Liver (tissue), 8 donors: ENCODE measurements at regions not wholly inside any gene's neighbourhood (a gene's known extent, or its start where the extent isn't known, plus 50 kb on each side); places are given as distances from the start of the nearest gene placed in this dataset.

ENCODE experiments used
- DNase-seq: peaks from one replicate; pipeline ENCODE4 v3.0.0-alpha.2; 2017; ENCODE audit warnings: low spot score
- H3K27ac ChIP-seq, 2 donors: one replicate each; pipeline ENCODE4 v1.7.0; 2013; ENCODE audit warnings: inconsistent platforms in 2 of 2, low read length in 2 of 2, control low read depth in 1 of 2, low read depth in 1 of 2, mild to moderate bottlenecking in 1 of 2
- H3K27me3 ChIP-seq, 4 donors: one replicate each; pipeline versions ENCODE4 v1.6.1 to v1.7.0; 2013; ENCODE audit warnings: low read length in 3 of 4, inconsistent platforms in 1 of 4, mild to moderate bottlenecking in 1 of 4, moderate library complexity in 1 of 4; ENCODE audit not compliant: control insufficient read depth in 4 of 4, insufficient read depth in 4 of 4
- H3K36me3 ChIP-seq, 4 donors: one replicate each; pipeline versions ENCODE4 v1.6.1 to v1.7.0; 2013; ENCODE audit warnings: low read length in 3 of 4, mild to moderate bottlenecking in 3 of 4, low read depth in 1 of 4, moderate library complexity in 1 of 4; ENCODE audit not compliant: control insufficient read depth in 4 of 4, insufficient read depth in 3 of 4
- H3K4me1 ChIP-seq, 4 donors: one replicate each; pipeline versions ENCODE4 v1.6.1 to v1.7.0; 2013; ENCODE audit warnings: low read length in 3 of 4, mild to moderate bottlenecking in 3 of 4, moderate library complexity in 1 of 4; ENCODE audit not compliant: control insufficient read depth in 4 of 4, insufficient read depth in 4 of 4
- H3K4me3 ChIP-seq, 3 donors: one replicate each; pipeline versions ENCODE4 v1.6.1 to v1.7.0; 2013; ENCODE audit warnings: low read length in 3 of 3, control low read depth in 1 of 3, low read depth in 1 of 3, mild to moderate bottlenecking in 1 of 3
- H3K9ac ChIP-seq, 2 donors: one replicate each; pipeline ENCODE4 v1.7.0; 2013; ENCODE audit warnings: low read length in 2 of 2, mild to moderate bottlenecking in 2 of 2, moderate library complexity in 2 of 2, control low read depth in 1 of 2, low read depth in 1 of 2
- H3K9me3 ChIP-seq, 4 donors: one replicate each; pipeline versions ENCODE4 v1.6.1 to v1.7.0; 2013; ENCODE audit warnings: low read length in 3 of 4; ENCODE audit not compliant: control insufficient read depth in 4 of 4
- ATF3 ChIP-seq: IDR thresholded peaks from 2 replicates; pipeline ENCODE4 v1.6.1; 2016; ENCODE audit warnings: antibody characterized with exemption
- EGR1 ChIP-seq, 2 donors: IDR thresholded peaks; 2 replicates each; pipeline ENCODE4 v1.6.1; 2016 to 2018; ENCODE audit warnings: antibody characterized with exemption in 2 of 2, low read depth in 2 of 2
- FOXA1 ChIP-seq: IDR thresholded peaks from 2 replicates; pipeline ENCODE4 v1.6.1; 2016; ENCODE audit warnings: antibody characterized with exemption
- FOXA2 ChIP-seq: IDR thresholded peaks from 2 replicates; pipeline ENCODE4 v1.6.1; 2016; ENCODE audit warnings: antibody characterized with exemption
- GABPA ChIP-seq, 2 donors: IDR thresholded peaks in 1 of 2; conservative IDR thresholded peaks in 1 of 2; 2 replicates each; pipeline ENCODE4 v1.6.1; 2016; ENCODE audit warnings: antibody characterized with exemption in 2 of 2, mild to moderate bottlenecking in 1 of 2, moderate library complexity in 1 of 2
- HNF4A ChIP-seq, 2 donors: conservative IDR thresholded peaks; 2 replicates each; pipeline ENCODE4 v1.6.1; 2016; ENCODE audit warnings: antibody characterized with exemption in 2 of 2, mild to moderate bottlenecking in 2 of 2
- HNF4G ChIP-seq: IDR thresholded peaks from 2 replicates; pipeline ENCODE4 v1.6.1; 2016; ENCODE audit warnings: antibody characterized with exemption
- JUND ChIP-seq, 2 donors: IDR thresholded peaks; 2 replicates each; pipeline ENCODE4 v1.6.1; 2016; ENCODE audit warnings: antibody characterized with exemption in 2 of 2
- MAX ChIP-seq: IDR thresholded peaks from 2 replicates; pipeline ENCODE4 v1.6.1; 2016; ENCODE audit warnings: antibody characterized with exemption
- NR2F2 ChIP-seq: IDR thresholded peaks from 2 replicates; pipeline ENCODE4 v1.6.1; 2016; ENCODE audit warnings: antibody characterized with exemption
- RAD21 ChIP-seq, 2 donors: IDR thresholded peaks; 2 replicates each; pipeline ENCODE4 v1.6.1; 2016; ENCODE audit warnings: antibody characterized with exemption in 2 of 2, mild to moderate bottlenecking in 2 of 2
- RXRA ChIP-seq, 2 donors: IDR thresholded peaks; 2 replicates each; pipeline ENCODE4 v1.6.1; 2017 to 2018; ENCODE audit warnings: antibody characterized with exemption in 2 of 2, mild to moderate bottlenecking in 1 of 2
- SP1 ChIP-seq: IDR thresholded peaks from 2 replicates; pipeline ENCODE4 v1.6.1; 2018; ENCODE audit warnings: antibody characterized with exemption, mild to moderate bottlenecking
- TAF1 ChIP-seq: conservative IDR thresholded peaks from 2 replicates; pipeline ENCODE4 v1.6.1; 2016; ENCODE audit warnings: antibody characterized with exemption, mild to moderate bottlenecking
- YY1 ChIP-seq: IDR thresholded peaks from 2 replicates; pipeline ENCODE4 v1.6.1; 2016; ENCODE audit warnings: antibody characterized with exemption, mild to moderate bottlenecking
- ZBTB33 ChIP-seq: IDR thresholded peaks from 2 replicates; pipeline ENCODE4 v1.6.1; 2016; ENCODE audit warnings: antibody characterized with exemption
- WGBS: extraction: QIAGEN DNeasy Blood & Tissue Kit; methylation state at CpG from one replicate; pipeline ENCODE4 v1.1.7; 2013; 5-methylcytosine and 5-hydroxymethylcytosine counted together
- TF ChIP-seq, protein P1 (sequence below): IDR thresholded peaks from 2 replicates; pipeline ENCODE4 v1.6.1; 2016; ENCODE audit warnings: antibody characterized with exemption, mild to moderate bottlenecking
- TF ChIP-seq, protein P2 (sequence below): fragments of 150-350 bp; IDR thresholded peaks from 2 replicates; pipeline ENCODE4 v1.5.1; 2017; ENCODE audit warnings: improper control_type of control experiment, low read depth, low read length; ENCODE audit not compliant: missing input control
- donor health status: healthy.
- donor health status: healthy.
- donor health status: healthy.
- donor health status: healthy.
- donor health status: healthy.

GRCh38 chr4:188198982-188199792 lies 59.9 kb downstream of the TRIML1 start:
- TF ChIP-seq FOXA2 (no peak), GABPA (IDR thresholded peaks at IDR 0.05 in 1 of 2, conservative IDR thresholded peaks at IDR 0.05 in 1 of 2) (no peak), ZBTB33 (no peak), FOXA1 (no peak), HNF4A (conservative IDR thresholded peaks at IDR 0.05) (no peak), JUND (IDR thresholded peaks at IDR 0.05) (no peak), SP1 (no peak), HNF4G (no peak), ATF3 (no peak), RXRA (IDR thresholded peaks at IDR 0.05) (no peak), RAD21 (IDR thresholded peaks at IDR 0.05) (no peak), TAF1 (no peak), MAX (no peak), NR2F2 (no peak), EGR1 (IDR thresholded peaks at IDR 0.05; ENCODE audit: low read depth in 2 of 2) (no peak), YY1 (no peak)
- TF ChIP-seq, protein P1, sequence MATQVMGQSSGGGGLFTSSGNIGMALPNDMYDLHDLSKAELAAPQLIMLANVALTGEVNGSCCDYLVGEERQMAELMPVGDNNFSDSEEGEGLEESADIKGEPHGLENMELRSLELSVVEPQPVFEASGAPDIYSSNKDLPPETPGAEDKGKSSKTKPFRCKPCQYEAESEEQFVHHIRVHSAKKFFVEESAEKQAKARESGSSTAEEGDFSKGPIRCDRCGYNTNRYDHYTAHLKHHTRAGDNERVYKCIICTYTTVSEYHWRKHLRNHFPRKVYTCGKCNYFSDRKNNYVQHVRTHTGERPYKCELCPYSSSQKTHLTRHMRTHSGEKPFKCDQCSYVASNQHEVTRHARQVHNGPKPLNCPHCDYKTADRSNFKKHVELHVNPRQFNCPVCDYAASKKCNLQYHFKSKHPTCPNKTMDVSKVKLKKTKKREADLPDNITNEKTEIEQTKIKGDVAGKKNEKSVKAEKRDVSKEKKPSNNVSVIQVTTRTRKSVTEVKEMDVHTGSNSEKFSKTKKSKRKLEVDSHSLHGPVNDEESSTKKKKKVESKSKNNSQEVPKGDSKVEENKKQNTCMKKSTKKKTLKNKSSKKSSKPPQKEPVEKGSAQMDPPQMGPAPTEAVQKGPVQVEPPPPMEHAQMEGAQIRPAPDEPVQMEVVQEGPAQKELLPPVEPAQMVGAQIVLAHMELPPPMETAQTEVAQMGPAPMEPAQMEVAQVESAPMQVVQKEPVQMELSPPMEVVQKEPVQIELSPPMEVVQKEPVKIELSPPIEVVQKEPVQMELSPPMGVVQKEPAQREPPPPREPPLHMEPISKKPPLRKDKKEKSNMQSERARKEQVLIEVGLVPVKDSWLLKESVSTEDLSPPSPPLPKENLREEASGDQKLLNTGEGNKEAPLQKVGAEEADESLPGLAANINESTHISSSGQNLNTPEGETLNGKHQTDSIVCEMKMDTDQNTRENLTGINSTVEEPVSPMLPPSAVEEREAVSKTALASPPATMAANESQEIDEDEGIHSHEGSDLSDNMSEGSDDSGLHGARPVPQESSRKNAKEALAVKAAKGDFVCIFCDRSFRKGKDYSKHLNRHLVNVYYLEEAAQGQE = no peak
- TF ChIP-seq, protein P2, sequence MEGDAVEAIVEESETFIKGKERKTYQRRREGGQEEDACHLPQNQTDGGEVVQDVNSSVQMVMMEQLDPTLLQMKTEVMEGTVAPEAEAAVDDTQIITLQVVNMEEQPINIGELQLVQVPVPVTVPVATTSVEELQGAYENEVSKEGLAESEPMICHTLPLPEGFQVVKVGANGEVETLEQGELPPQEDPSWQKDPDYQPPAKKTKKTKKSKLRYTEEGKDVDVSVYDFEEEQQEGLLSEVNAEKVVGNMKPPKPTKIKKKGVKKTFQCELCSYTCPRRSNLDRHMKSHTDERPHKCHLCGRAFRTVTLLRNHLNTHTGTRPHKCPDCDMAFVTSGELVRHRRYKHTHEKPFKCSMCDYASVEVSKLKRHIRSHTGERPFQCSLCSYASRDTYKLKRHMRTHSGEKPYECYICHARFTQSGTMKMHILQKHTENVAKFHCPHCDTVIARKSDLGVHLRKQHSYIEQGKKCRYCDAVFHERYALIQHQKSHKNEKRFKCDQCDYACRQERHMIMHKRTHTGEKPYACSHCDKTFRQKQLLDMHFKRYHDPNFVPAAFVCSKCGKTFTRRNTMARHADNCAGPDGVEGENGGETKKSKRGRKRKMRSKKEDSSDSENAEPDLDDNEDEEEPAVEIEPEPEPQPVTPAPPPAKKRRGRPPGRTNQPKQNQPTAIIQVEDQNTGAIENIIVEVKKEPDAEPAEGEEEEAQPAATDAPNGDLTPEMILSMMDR = no peak

More at GRCh38 chr4:188198982-188199792, 59.9 kb downstream of the TRIML1 start:
- WGBS = 56% methylated on average over 11 of the region's 11 CpGs
- no peak overlapping the region for H3K9ac ChIP-seq
- no peaks in the 10 kb centered on the region for H3K4me1 ChIP-seq
- H3K4me3 ChIP-seq = no peak overlapping the region
- H3K27me3 ChIP-seq = no peaks in the 10 kb centered on the region
- no peak overlapping the region for H3K27ac ChIP-seq
- no peaks in the 10 kb centered on the region for H3K36me3 ChIP-seq
- H3K9me3 ChIP-seq = peaks cover 0 to 4% (median 0%) of the 10 kb centered on the region in 4 donors
- DNase-seq = no peak
